A549 (cell line): ENCODE measurements at regions not wholly inside any gene's neighbourhood (a gene's known extent, or its start where the extent isn't known, plus 50 kb on each side); places are given as distances from the start of the nearest gene placed in this dataset.

Experiments
- ATAC-seq, 2 experiments: fragments of 200-7000 bp in 1 of 2; fragments of >200 bp in 1 of 2; cut with Nextera tagmentation in 1 of 2; cut with Tn5 transposase in 1 of 2; 3 replicates each; pipeline versions ENCODE4 v1.8.0 to v1.9.1; 2018 to 2020; ENCODE audit warnings: mild to moderate bottlenecking in 1 of 2, moderate library complexity in 1 of 2
- CTCF ChIA-PET: fragments of 300-600 bp; sonication (Branson Sonifier 250); formaldehyde crosslinking; extraction: SDS; loops from one replicate; lab custom pipeline; 2021; ENCODE audit warnings: antibody characterized with exemption, inconsistent platforms; lab: Yijun Ruan, JAX
- POLR2A ChIA-PET: fragments of 350-600 bp; formaldehyde crosslinking; extraction: SDS; loops from one replicate; lab custom pipeline; 2021; ENCODE audit warnings: antibody characterized with exemption, inconsistent platforms; lab: Yijun Ruan, JAX
- DNase-seq, 2 experiments: peaks; one replicate each; pipeline versions ENCODE4 v3.0.0 to v3.0.0-alpha.2; 2011 to 2016; ENCODE audit warnings: low read depth in 1 of 2, low spot score in 1 of 2
- FAIRE-seq: peaks from 2 replicates; lab custom pipeline; 2011; peaks lifted over from hg19 to GRCh38; lab: Jason Lieb, UNC
- H3K27ac ChIP-seq, 2 experiments: fragments of >200 bp; sonication (Bioruptor Twin); formaldehyde crosslinking; 3 replicates each; pipeline ENCODE4 v1.5.1; 2016 to 2017
- H3K4me1 ChIP-seq: fragments of >200 bp; sonication (Bioruptor Twin); formaldehyde crosslinking; 3 replicates; pipeline ENCODE4 v1.6.1; 2016
- H3K4me2 ChIP-seq: fragments of >200 bp; sonication (Bioruptor Twin); formaldehyde crosslinking; 3 replicates; pipeline ENCODE4 v1.6.1; 2016
- H3K4me3 ChIP-seq: fragments of >200 bp; sonication (Bioruptor Twin); formaldehyde crosslinking; 3 replicates; pipeline ENCODE4 v1.5.1; 2016
- H3K9me3 ChIP-seq: fragments of >200 bp; sonication (Bioruptor Twin); formaldehyde crosslinking; 3 replicates; pipeline ENCODE4 v1.6.1; 2016
- CBX2 ChIP-seq: fragments of 200-600 bp; sonication (generic); IDR thresholded peaks from 2 replicates; pipeline ENCODE4 v1.6.1; 2016; ENCODE audit warnings: low read depth, mild to moderate bottlenecking, borderline replicate concordance
- CBX8 ChIP-seq: fragments of 200-600 bp; sonication (generic); IDR thresholded peaks from 2 replicates; pipeline ENCODE4 v1.6.1; 2016
- CEBPB ChIP-seq, 2 experiments: fragments of >200 bp in 1 of 2; sonication (Bioruptor Twin) in 1 of 2; formaldehyde crosslinking in 1 of 2; IDR thresholded peaks; 2 replicates each; pipeline ENCODE4 v1.6.1; 2012 to 2016
- CTCF ChIP-seq: fragments of >200 bp; sonication (Bioruptor Twin); formaldehyde crosslinking; IDR thresholded peaks from 3 replicates; pipeline ENCODE4 v1.5.1; 2016
- GATA3 ChIP-seq: IDR thresholded peaks from 2 replicates; pipeline ENCODE4 v1.6.1; 2012; ENCODE audit warnings: borderline replicate concordance
- HES2 ChIP-seq: fragments of >200 bp; sonication (Bioruptor Twin); formaldehyde crosslinking; IDR thresholded peaks from 2 replicates; pipeline ENCODE4 v1.6.1; 2016
- HMGXB4 ChIP-seq: fragments of 250-450 bp; sonication (Bioruptor Pico); IDR thresholded peaks from 2 replicates; pipeline ENCODE4 v1.5.0; 2021; ENCODE audit warnings: mild to moderate bottlenecking, moderate library complexity, borderline replicate concordance
- HOXA7 ChIP-seq: fragments of 250-450 bp; sonication (Bioruptor Pico); IDR thresholded peaks from 2 replicates; pipeline ENCODE4 v1.5.0; 2020; ENCODE audit warnings: mild to moderate bottlenecking, moderate library complexity
- HOXB13 ChIP-seq: fragments of 250-450 bp; sonication (Bioruptor Pico); IDR thresholded peaks from 2 replicates; pipeline ENCODE4 v1.5.0; 2020; ENCODE audit warnings: low read depth, mild to moderate bottlenecking, moderate library complexity
- MAFK ChIP-seq: fragments of 450-650 bp; IDR thresholded peaks from 2 replicates; pipeline ENCODE4 v1.6.1; 2014; ENCODE audit not compliant: partially characterized antibody
- MYC ChIP-seq: IDR thresholded peaks from 2 replicates; pipeline ENCODE4 v1.6.1; 2012; ENCODE audit warnings: mild to moderate bottlenecking, inconsistent platforms, low read length, improper control_type of control experiment, borderline replicate concordance
- NPAS2 ChIP-seq: fragments of 250-450 bp; sonication (Bioruptor Pico); IDR thresholded peaks from 2 replicates; pipeline ENCODE4 v1.8.0; 2022; ENCODE audit warnings: mild to moderate bottlenecking, moderate library complexity, borderline replicate concordance
- PHF8 ChIP-seq: fragments of 200-600 bp; sonication (generic); IDR thresholded peaks from 2 replicates; pipeline ENCODE4 v1.6.1; 2016; ENCODE audit warnings: low read depth, mild to moderate bottlenecking, antibody characterized with exemption, moderate library complexity, borderline replicate concordance
- POLR2A ChIP-seq: IDR thresholded peaks from 2 replicates; pipeline ENCODE4 v1.6.1; 2012; ENCODE audit warnings: mild to moderate bottlenecking, low read length
- RAD21 ChIP-seq, 2 experiments: fragments of >200 bp in 1 of 2; sonication (Bioruptor Twin) in 1 of 2; formaldehyde crosslinking in 1 of 2; IDR thresholded peaks in 1 of 2; conservative IDR thresholded peaks in 1 of 2; 2 replicates in 1 of 2; 3 replicates in 1 of 2; pipeline ENCODE4 v1.6.1; 2012 to 2018; ENCODE audit warnings: inconsistent platforms in 1 of 2
- REST ChIP-seq: fragments of 200-600 bp; sonication (generic); IDR thresholded peaks from 2 replicates; pipeline ENCODE4 v1.6.1; 2016; ENCODE audit warnings: antibody characterized with exemption, mild to moderate bottlenecking, moderate library complexity
- RNF2 ChIP-seq: fragments of 200-600 bp; sonication (generic); IDR thresholded peaks from 2 replicates; pipeline ENCODE4 v1.6.1; 2016; ENCODE audit warnings: low read depth, mild to moderate bottlenecking, antibody characterized with exemption, moderate library complexity, borderline replicate concordance
- TFCP2L1 ChIP-seq: fragments of 250-450 bp; sonication (Bioruptor Pico); IDR thresholded peaks from 2 replicates; pipeline ENCODE4 v1.5.0; 2021; ENCODE audit warnings: mild to moderate bottlenecking
- USF2 ChIP-seq: fragments of 450-650 bp; IDR thresholded peaks from 2 replicates; pipeline ENCODE4 v1.6.1; 2014; ENCODE audit warnings: antibody characterized with exemption

- TF ChIP-seq HMGXB4 (CRISPR knock-in tag) (no peak), RAD21 (conservative IDR thresholded peaks at IDR 0.05 in 1 of 2, IDR thresholded peaks at IDR 0.05 in 1 of 2) (no peak), TFCP2L1 (CRISPR knock-in tag) (no peak), RNF2 (no peak), NPAS2 (no peak), MAFK (no peak), HES2 (no peak)
Observed at GRCh38 chr7:94741179-94741578, 85.2 kb upstream of the SGCE start (continued).

GRCh38 chr7:94748376-94748775 is 92.4 kb upstream of the SGCE start:
- Histone ChIP-seq H3K4me2 (no peak overlapping the region), H3K27ac (no peak overlapping the region), H3K4me3 (no peak overlapping the region), H3K4me1 (no peaks in the 10 kb centered on the region), H3K9me3 (peaks cover 3% of the 10 kb centered on the region; the same call in 1 of the 3 replicates)
- ATAC-seq: no peak
- CTCF ChIA-PET: interaction anchor here (0.9 kb wide), 1 partner anchor 11 kb away, joined by 4 read pairs; no protein-coding TSS in a partner anchor
- no peak for TF ChIP-seq HOXB13 (CRISPR knock-in tag)
- TF ChIP-seq REST: no peak
- TF ChIP-seq CBX8: no peak
- TF ChIP-seq USF2: no peak
- TF ChIP-seq CEBPB (IDR thresholded peaks at IDR 0.05): no peak
- no peak for TF ChIP-seq PHF8
- TF ChIP-seq HOXA7: no peak
- TF ChIP-seq CBX2: no peak
- no peak for TF ChIP-seq CTCF
- no peak for TF ChIP-seq GATA3
- TF ChIP-seq MYC: no peak
- TF ChIP-seq POLR2A: no peak
- no peak for TF ChIP-seq TFCP2L1 (CRISPR knock-in tag)
- no peak for DNase-seq
- POLR2A ChIA-PET: no interaction called here
- no peak for FAIRE-seq
